ENCODE measurements at regions not wholly inside any gene's neighbourhood (a gene's known extent, or its start where the extent isn't known, plus 50 kb on each side); places are given as distances from the start of the nearest gene placed in this dataset.

DNA sequence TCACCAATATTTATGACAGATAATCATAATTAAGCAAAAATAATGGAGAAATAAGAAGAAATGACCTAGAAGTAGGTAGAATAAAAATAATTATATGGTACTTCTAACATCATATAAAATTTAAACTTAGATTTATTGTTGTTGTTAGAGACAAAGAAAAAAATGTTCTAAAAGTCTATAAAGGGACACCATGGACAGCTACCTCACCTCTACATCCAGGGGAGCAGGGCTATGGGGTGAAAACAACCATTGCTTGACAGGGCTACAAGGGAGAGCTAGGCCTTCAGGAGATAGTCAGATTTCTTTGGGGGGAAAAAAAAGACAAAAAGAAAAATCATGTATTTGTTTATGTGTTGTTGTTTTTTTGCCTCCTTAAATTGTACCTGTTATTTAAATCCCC, 841.9 kb downstream of the VGLL3 start:
- no peak for TF ChIP-seq POLR2AphosphoS5 (IDR thresholded peaks at IDR 0.05; ENCODE audit: low read depth, low read length)
- 0 out of 4 replicates have a peak, but pooled peaks of 1 of the 2 experiments have one; percentile 13 for TF ChIP-seq REST (IDR thresholded peaks at IDR 0.05; ENCODE audit: insufficient read depth in 1 of 2, low read depth in 2 of 2, low read length in 2 of 2)
- no peak for TF ChIP-seq TAF1 (IDR thresholded peaks at IDR 0.05; ENCODE audit: borderline replicate concordance, insufficient read depth, low read length)
- no peak for TF ChIP-seq SIN3A (IDR thresholded peaks at IDR 0.05; ENCODE audit: borderline replicate concordance, insufficient read depth, low read length)
